ENCODE measurements at regions not wholly inside any gene's neighbourhood (a gene's known extent, or its start where the extent isn't known, plus 50 kb on each side); places are given as distances from the start of the nearest gene placed in this dataset.

DNA sequence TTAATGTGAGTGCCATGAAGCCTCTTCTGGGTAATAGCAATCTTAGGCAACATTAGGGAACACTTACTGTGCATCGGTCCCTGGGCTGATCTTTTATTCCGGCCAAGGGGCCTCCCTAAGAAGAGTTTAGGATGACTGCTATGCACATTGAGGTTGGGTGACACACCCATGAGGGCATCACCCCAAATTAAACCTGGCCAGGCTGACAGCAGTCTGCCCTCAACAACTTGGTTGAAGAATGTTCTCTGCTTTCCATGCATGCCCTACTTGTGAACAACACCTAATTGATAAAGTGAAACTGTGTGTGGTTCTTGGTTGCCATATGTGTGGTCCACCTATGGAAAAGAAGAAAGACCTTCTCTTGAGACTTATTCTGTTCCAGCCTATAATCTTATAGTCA lies 1098.0 kb downstream of the BCL11B start:
- Histone ChIP-seq H3K27me3 (no peaks in the 10 kb centered on the region), H3K4me3 (no peak overlapping the region), H3K9me3 (peaks cover 0 to under 1% (median 0%) of the 10 kb centered on the region in 3 donors), H3K27ac (no peak overlapping the region), H3K36me3 (no peaks in the 10 kb centered on the region), H3K4me1 (no peaks in the 10 kb centered on the region)
- ATAC-seq, result no peak
- no peak for TF ChIP-seq POLR2A (IDR thresholded peaks at IDR 0.05)
- no peak for TF ChIP-seq EP300 (IDR thresholded peaks at IDR 0.05)
- no peak for TF ChIP-seq POLR2AphosphoS5 (IDR thresholded peaks at IDR 0.05)
- TF ChIP-seq, protein P1, sequence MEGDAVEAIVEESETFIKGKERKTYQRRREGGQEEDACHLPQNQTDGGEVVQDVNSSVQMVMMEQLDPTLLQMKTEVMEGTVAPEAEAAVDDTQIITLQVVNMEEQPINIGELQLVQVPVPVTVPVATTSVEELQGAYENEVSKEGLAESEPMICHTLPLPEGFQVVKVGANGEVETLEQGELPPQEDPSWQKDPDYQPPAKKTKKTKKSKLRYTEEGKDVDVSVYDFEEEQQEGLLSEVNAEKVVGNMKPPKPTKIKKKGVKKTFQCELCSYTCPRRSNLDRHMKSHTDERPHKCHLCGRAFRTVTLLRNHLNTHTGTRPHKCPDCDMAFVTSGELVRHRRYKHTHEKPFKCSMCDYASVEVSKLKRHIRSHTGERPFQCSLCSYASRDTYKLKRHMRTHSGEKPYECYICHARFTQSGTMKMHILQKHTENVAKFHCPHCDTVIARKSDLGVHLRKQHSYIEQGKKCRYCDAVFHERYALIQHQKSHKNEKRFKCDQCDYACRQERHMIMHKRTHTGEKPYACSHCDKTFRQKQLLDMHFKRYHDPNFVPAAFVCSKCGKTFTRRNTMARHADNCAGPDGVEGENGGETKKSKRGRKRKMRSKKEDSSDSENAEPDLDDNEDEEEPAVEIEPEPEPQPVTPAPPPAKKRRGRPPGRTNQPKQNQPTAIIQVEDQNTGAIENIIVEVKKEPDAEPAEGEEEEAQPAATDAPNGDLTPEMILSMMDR (IDR thresholded peaks at IDR 0.05), result no peak
- 70 to 100% methylated on average over 2 of the region's 2 CpGs for WGBS, 2 donors (ENCODE audit: low coverage in 1 of 2)

DNA sequence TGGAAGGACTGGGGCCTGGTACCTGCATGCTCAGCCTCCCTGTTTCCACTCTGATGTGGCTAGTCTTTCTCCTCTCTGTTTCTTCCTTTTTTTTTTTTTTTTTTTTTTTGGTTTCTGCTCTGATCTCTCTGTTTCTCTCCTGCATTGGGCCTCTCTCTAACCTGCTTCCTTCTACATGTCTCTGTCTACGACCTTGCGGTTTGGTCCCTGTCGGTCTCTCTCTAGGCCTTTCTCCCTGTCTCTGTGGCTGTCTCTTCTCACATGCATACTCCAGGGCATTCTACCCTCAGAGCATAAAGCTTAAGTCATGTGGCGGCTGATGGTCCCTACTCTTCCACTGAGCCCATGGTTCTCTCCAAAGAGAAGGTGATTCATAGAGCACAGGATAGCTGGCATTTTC lies 1096.6 kb downstream of the BCL11B start:
- no peaks in the 10 kb centered on the region for H3K27me3 ChIP-seq
- H3K4me3 ChIP-seq, result no peak overlapping the region
- H3K36me3 ChIP-seq, result no peaks in the 10 kb centered on the region
- WGBS, 2 donors (ENCODE audit: low coverage in 1 of 2), result 71 to 100% methylated on average over 1 to 3 of the region's 4 CpGs
- no peaks in the 10 kb centered on the region for H3K4me1 ChIP-seq
- H3K27ac ChIP-seq, result no peak overlapping the region
- no peak for ATAC-seq
- no peaks in the 10 kb centered on the region for H3K9me3 ChIP-seq
- TF ChIP-seq POLR2AphosphoS5 (IDR thresholded peaks at IDR 0.05) (no peak), POLR2A (IDR thresholded peaks at IDR 0.05) (no peak), EP300 (IDR thresholded peaks at IDR 0.05) (no peak)
- TF ChIP-seq, protein P1 (IDR thresholded peaks at IDR 0.05), result no peak

DNA sequence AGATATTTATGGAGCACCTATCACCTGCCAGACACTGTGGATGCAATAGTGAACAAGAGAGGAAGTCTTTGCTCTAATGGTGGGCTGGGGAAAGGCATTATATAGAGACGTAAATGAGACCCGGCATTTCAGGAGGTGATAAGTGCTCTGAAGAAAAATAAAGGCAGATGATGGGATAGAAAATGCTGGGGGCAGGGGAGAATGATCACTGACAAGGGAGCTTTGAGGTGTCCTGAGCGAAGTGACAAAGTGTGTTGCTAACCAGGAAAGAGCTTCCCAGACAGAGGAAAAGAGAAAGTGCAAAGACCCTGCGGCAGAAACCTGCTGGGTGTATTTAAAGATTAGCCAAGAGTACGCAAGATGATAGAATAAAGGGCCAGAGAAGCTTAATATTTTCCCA lies 1096.1 kb downstream of the BCL11B start:
- H3K4me1 ChIP-seq, result no peaks in the 10 kb centered on the region
- no peaks in the 10 kb centered on the region for H3K27me3 ChIP-seq
- H3K4me3 ChIP-seq, result no peak overlapping the region
- no peak for ATAC-seq
- H3K36me3 ChIP-seq, result no peaks in the 10 kb centered on the region
- no peak overlapping the region for H3K27ac ChIP-seq
- TF ChIP-seq POLR2AphosphoS5 (IDR thresholded peaks at IDR 0.05) (no peak), EP300 (IDR thresholded peaks at IDR 0.05) (no peak), POLR2A (IDR thresholded peaks at IDR 0.05) (no peak)
- H3K9me3 ChIP-seq, result no peaks in the 10 kb centered on the region
- 77 to 90% methylated on average over 5 of the region's 5 CpGs for WGBS, 2 donors (ENCODE audit: low coverage in 1 of 2)

DNA sequence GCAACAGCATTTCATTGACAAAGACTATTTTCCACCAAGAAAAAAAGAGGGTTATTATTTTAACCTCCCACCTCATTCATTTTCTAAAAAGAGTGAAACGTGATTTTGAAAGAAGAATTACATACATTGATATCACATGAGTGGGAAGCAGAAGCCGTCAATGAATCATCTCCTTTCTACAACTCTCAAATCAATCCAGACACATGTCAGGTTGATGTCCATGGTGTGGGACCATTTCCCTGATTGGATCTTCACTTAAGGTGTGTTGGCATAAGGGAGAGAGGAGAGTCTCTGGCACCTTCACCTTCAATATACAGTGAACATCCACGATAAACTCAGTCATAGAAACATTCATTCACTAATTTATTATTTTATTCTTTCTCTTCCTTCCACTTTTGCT lies 1095.1 kb downstream of the BCL11B start:
- WGBS, 2 donors (ENCODE audit: low coverage in 1 of 2), result 54 to 69% methylated on average over 3 of the region's 3 CpGs
- no peaks in the 10 kb centered on the region for H3K9me3 ChIP-seq
- TF ChIP-seq, protein P1 (IDR thresholded peaks at IDR 0.05), result no peak
- TF ChIP-seq EP300 (IDR thresholded peaks at IDR 0.05), result no peak
- no peak for TF ChIP-seq POLR2AphosphoS5 (IDR thresholded peaks at IDR 0.05)
- no peak for TF ChIP-seq POLR2A (IDR thresholded peaks at IDR 0.05)
- H3K27ac ChIP-seq, result no peak overlapping the region
- H3K36me3 ChIP-seq, result no peaks in the 10 kb centered on the region
- H3K4me1 ChIP-seq, result no peaks in the 10 kb centered on the region
- no peak overlapping the region for H3K4me3 ChIP-seq
- H3K27me3 ChIP-seq, result no peaks in the 10 kb centered on the region
- no peak for ATAC-seq

DNA sequence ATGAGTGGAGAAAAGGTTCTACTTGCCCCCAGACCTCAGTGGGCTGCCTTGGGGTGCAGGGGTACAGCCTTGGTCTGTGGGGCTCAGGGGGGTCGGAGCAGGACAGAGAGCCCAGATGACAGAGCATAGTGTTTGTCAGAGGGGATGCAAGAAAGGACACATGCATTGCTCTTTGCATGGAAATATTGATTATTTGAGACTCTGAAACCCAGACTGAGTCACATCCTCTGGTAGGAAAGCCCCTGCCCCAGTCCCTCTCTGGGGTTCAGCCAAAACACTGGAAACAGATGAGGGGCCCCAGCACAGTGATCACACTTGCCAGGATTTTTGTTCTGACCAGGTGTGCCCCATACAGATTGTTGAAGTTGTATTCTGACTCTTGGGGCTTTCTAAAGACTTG lies 1094.4 kb downstream of the BCL11B start:
- H3K4me3 ChIP-seq, result no peak overlapping the region
- H3K27me3 ChIP-seq, result no peaks in the 10 kb centered on the region
- TF ChIP-seq EP300 (IDR thresholded peaks at IDR 0.05) (no peak), POLR2AphosphoS5 (IDR thresholded peaks at IDR 0.05) (no peak), POLR2A (IDR thresholded peaks at IDR 0.05) (no peak)
- TF ChIP-seq, protein P1 (IDR thresholded peaks at IDR 0.05), result no peak
- no peaks in the 10 kb centered on the region for H3K9me3 ChIP-seq
- no peak for ATAC-seq
- no peaks in the 10 kb centered on the region for H3K36me3 ChIP-seq
- H3K27ac ChIP-seq, result no peak overlapping the region
- no peaks in the 10 kb centered on the region for H3K4me1 ChIP-seq
- 50 to 100% methylated on average over 1 of the region's 1 CpG for WGBS, 2 donors (ENCODE audit: low coverage in 1 of 2)
